ENCODE measurements at regions not wholly inside any gene's neighbourhood (a gene's known extent, or its start where the extent isn't known, plus 50 kb on each side); places are given as distances from the start of the nearest gene placed in this dataset.
A peak's percentile ranks its signal among the peaks of the same experiment; 100 is the strongest.

DNA sequence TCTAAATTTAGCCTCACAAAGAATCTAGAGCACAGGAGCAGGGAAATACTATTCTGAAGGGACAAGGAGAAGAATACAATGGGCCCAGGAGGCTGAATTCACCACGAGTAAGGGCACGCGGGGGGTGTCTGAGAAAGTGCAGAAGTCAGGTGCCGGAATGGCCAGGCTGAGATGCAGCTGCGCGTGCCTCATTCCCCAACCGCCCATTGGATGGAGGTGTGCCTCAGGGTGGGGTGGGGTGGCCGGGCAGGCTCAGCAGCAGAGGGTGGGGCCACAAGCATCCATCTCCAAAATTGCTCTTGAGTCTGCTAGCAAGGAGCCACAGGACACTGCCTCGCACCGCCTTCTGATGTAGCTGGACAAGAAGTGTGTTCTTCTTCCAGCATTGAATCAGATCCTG, 387.0 kb downstream of the SHANK2 start:
- no peak overlapping the region for H2BK12ac ChIP-seq (ENCODE audit: low read length)
- no peak overlapping the region for H2BK120ac ChIP-seq (ENCODE audit: low read depth, low read length)
- H3K14ac ChIP-seq (ENCODE audit: low read length): no peak overlapping the region
- no peak overlapping the region for H2BK5ac ChIP-seq (ENCODE audit: low read length)
- no peak overlapping the region for H3K23ac ChIP-seq (ENCODE audit: low read depth, low read length, poor library complexity)
- no peak overlapping the region for H3K4me2 ChIP-seq (ENCODE audit: insufficient read depth, low read length, poor library complexity, severe bottlenecking)
- H3K27me3 ChIP-seq (ENCODE audit: control insufficient read depth in 3 of 3, insufficient read depth in 3 of 3, low read depth in 1 of 3, low read length in 3 of 3): no peaks in the 10 kb centered on the region
- no peaks in the 10 kb centered on the region for H3K79me1 ChIP-seq (ENCODE audit: low read depth, low read length)
- H3K4ac ChIP-seq (ENCODE audit: low read length): no peak overlapping the region
- H3K4me3 ChIP-seq (ENCODE audit: low read length in 2 of 2): no peak overlapping the region
- no peaks in the 10 kb centered on the region for H3K36me3 ChIP-seq (replicated peaks in 1 of 2; ENCODE audit: control insufficient read depth in 2 of 2, insufficient read depth in 2 of 2, low read length in 2 of 2)
- H3K27ac ChIP-seq (replicated peaks; ENCODE audit: low read length): no peak overlapping the region
- H3K9ac ChIP-seq (ENCODE audit: low read depth, low read length, poor library complexity): no peak overlapping the region
- no peak overlapping the region for H2AFZ ChIP-seq (ENCODE audit: low read length)
- no peaks in the 10 kb centered on the region for H3K9me3 ChIP-seq (replicated peaks in 1 of 2; ENCODE audit: control insufficient read depth in 2 of 2, insufficient read depth in 1 of 2, low read depth in 1 of 2, low read length in 2 of 2)
- DNase-seq (ENCODE audit: low spot score): no peak
- WGBS, 2 donors (ENCODE audit: extremely low coverage in 2 of 2, insufficient read length in 2 of 2, insufficient replicate concordance in 1 of 2): no CpG with 5 or more reads among the region's 10 CpGs
- peak overlapping the region; percentile 7 for H2BK15ac ChIP-seq (ENCODE audit: low read length)
- H4K91ac ChIP-seq (ENCODE audit: low read depth, low read length, poor library complexity): no peak overlapping the region
- H4K8ac ChIP-seq (ENCODE audit: low read depth, low read length): no peak overlapping the region
- peak overlapping the region; percentile 58 for H2AK5ac ChIP-seq (ENCODE audit: low read depth, low read length)
- H3K4me1 ChIP-seq (ENCODE audit: control insufficient read depth in 2 of 2, insufficient read depth in 1 of 2, low read depth in 1 of 2, low read length in 2 of 2): peaks cover 10 to 17% of the 10 kb centered on the region in 2 donors
- peak overlapping the region; percentile 11 for H3K18ac ChIP-seq (ENCODE audit: low read length)

DNA sequence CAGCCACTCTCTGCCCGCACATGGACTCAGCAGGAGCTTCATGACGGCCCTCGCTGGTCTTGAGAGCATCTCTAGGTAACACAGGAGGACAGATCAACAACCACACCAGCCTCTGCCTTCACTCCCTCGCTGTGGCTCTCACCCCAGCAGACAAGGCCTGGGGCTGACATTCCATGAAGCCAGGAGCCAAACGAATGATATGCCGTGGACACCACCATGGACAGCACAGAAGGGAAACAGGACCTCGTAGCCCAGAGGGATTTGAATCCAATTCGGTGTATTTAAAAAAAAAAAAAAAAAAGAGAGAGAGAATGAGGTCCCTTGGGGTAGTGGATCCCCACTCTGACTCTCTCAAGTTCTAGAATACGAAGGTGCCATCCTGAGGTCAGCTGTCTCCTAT, 385.5 kb downstream of the SHANK2 start:
- H3K79me1 ChIP-seq (ENCODE audit: low read depth, low read length): no peaks in the 10 kb centered on the region

DNA sequence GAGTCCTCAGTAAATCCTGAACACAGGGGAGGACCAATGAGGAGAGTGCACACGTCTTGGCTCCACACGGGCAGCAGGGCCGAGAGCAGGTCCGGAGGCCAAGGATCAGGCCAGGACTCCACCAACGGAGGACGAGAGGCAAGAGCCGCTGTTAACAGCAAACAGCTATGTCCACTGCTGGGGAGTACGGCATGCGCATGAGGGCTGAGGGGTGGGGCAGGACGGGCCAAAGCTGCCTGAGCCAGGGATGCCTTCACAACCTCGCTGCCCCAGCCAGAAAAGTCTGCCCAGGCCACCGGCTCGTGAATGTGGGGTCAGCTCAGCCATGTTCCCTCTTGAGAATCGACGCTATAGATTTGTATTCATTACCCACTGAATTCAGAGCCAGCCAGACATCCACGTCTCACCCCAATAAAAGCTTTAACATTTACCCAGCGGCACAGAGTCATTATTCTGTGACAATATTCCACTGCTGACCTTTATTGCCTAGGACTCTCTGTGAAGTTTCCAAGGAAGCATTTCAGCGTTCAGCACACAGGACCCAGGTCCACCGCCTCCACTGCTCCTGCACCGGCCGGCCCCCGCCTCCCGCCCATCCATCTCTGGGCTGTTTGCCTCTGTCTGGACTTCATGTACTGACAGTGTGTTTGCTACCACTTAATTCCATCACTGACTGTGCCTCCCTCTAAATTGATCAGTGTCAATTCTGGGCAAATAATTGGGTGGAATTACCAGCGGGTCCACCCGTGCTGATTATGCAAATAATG, 384.9 kb downstream of the SHANK2 start:
- H4K91ac ChIP-seq (ENCODE audit: low read depth, low read length, poor library complexity): no peak overlapping the region
- H3K79me1 ChIP-seq (ENCODE audit: low read depth, low read length): no peaks in the 10 kb centered on the region
- H3K36me3 ChIP-seq (replicated peaks in 1 of 2; ENCODE audit: control insufficient read depth in 2 of 2, insufficient read depth in 2 of 2, low read length in 2 of 2): no peaks in the 10 kb centered on the region
- H3K4me1 ChIP-seq (ENCODE audit: control insufficient read depth in 2 of 2, insufficient read depth in 1 of 2, low read depth in 1 of 2, low read length in 2 of 2): peaks cover under 1 to 4% of the 10 kb centered on the region in 2 donors
- no peak overlapping the region for H3K23ac ChIP-seq (ENCODE audit: low read depth, low read length, poor library complexity)
- peak overlapping the region; percentile 1 for H2BK12ac ChIP-seq (ENCODE audit: low read length)
- H3K4me2 ChIP-seq (ENCODE audit: insufficient read depth, low read length, poor library complexity, severe bottlenecking): no peak overlapping the region
- no CpG with 5 or more reads among the region's 25 CpGs for WGBS, 2 donors (ENCODE audit: extremely low coverage in 2 of 2, insufficient read length in 2 of 2, insufficient replicate concordance in 1 of 2)
- no peak overlapping the region for H2BK120ac ChIP-seq (ENCODE audit: low read depth, low read length)
- H3K18ac ChIP-seq (ENCODE audit: low read length): peak overlapping the region; percentile 57
- no peak overlapping the region for H3K27ac ChIP-seq (replicated peaks; ENCODE audit: low read length)
- peak overlapping the region; percentile 22 for H3K9ac ChIP-seq (ENCODE audit: low read depth, low read length, poor library complexity)
- no peaks in the 10 kb centered on the region for H3K27me3 ChIP-seq (ENCODE audit: control insufficient read depth in 3 of 3, insufficient read depth in 3 of 3, low read depth in 1 of 3, low read length in 3 of 3)
- H2BK15ac ChIP-seq (ENCODE audit: low read length): no peak overlapping the region
- no peak overlapping the region for H2AK5ac ChIP-seq (ENCODE audit: low read depth, low read length)
- DNase-seq (ENCODE audit: low spot score): no peak
- no peaks in the 10 kb centered on the region for H3K9me3 ChIP-seq (replicated peaks in 1 of 2; ENCODE audit: control insufficient read depth in 2 of 2, insufficient read depth in 1 of 2, low read depth in 1 of 2, low read length in 2 of 2)
- no peak overlapping the region for H3K4ac ChIP-seq (ENCODE audit: low read length)
- H4K8ac ChIP-seq (ENCODE audit: low read depth, low read length): no peak overlapping the region
- no peak overlapping the region for H3K14ac ChIP-seq (ENCODE audit: low read length)
- no peak overlapping the region for H2BK5ac ChIP-seq (ENCODE audit: low read length)
- no peak overlapping the region for H2AFZ ChIP-seq (ENCODE audit: low read length)
- no peak overlapping the region for H3K4me3 ChIP-seq (ENCODE audit: low read length in 2 of 2)

More for the DNA sequence above, 385.5 kb downstream of the SHANK2 start:
- Histone ChIP-seq H3K14ac (ENCODE audit: low read length) (no peak overlapping the region), H3K18ac (ENCODE audit: low read length) (no peak overlapping the region), H4K8ac (ENCODE audit: low read depth, low read length) (no peak overlapping the region), H3K4me1 (ENCODE audit: control insufficient read depth in 2 of 2, insufficient read depth in 1 of 2, low read depth in 1 of 2, low read length in 2 of 2) (peaks cover 4 to 6% of the 10 kb centered on the region in 2 donors), H2BK12ac (ENCODE audit: low read length) (no peak overlapping the region), H3K27ac (replicated peaks; ENCODE audit: low read length) (no peak overlapping the region), H3K4ac (ENCODE audit: low read length) (no peak overlapping the region), H3K27me3 (ENCODE audit: control insufficient read depth in 3 of 3, insufficient read depth in 3 of 3, low read depth in 1 of 3, low read length in 3 of 3) (no peaks in the 10 kb centered on the region), H2BK120ac (ENCODE audit: low read depth, low read length) (no peak overlapping the region), H4K91ac (ENCODE audit: low read depth, low read length, poor library complexity) (no peak overlapping the region), H2AFZ (ENCODE audit: low read length) (no peak overlapping the region), H2AK5ac (ENCODE audit: low read depth, low read length) (peak overlapping the region; percentile 11), H3K4me3 (ENCODE audit: low read length in 2 of 2) (no peak overlapping the region), H3K4me2 (ENCODE audit: insufficient read depth, low read length, poor library complexity, severe bottlenecking) (no peak overlapping the region), H3K9me3 (replicated peaks in 1 of 2; ENCODE audit: control insufficient read depth in 2 of 2, insufficient read depth in 1 of 2, low read depth in 1 of 2, low read length in 2 of 2) (no peaks in the 10 kb centered on the region), H3K23ac (ENCODE audit: low read depth, low read length, poor library complexity) (no peak overlapping the region), H2BK5ac (ENCODE audit: low read length) (no peak overlapping the region), H3K9ac (ENCODE audit: low read depth, low read length, poor library complexity) (no peak overlapping the region), H2BK15ac (ENCODE audit: low read length) (no peak overlapping the region), H3K36me3 (replicated peaks in 1 of 2; ENCODE audit: control insufficient read depth in 2 of 2, insufficient read depth in 2 of 2, low read length in 2 of 2) (no peaks in the 10 kb centered on the region)
- WGBS, 2 donors (ENCODE audit: extremely low coverage in 2 of 2, insufficient read length in 2 of 2, insufficient replicate concordance in 1 of 2): no CpG with 5 or more reads among the region's 9 CpGs
- no peak for DNase-seq (ENCODE audit: low spot score)

DNA sequence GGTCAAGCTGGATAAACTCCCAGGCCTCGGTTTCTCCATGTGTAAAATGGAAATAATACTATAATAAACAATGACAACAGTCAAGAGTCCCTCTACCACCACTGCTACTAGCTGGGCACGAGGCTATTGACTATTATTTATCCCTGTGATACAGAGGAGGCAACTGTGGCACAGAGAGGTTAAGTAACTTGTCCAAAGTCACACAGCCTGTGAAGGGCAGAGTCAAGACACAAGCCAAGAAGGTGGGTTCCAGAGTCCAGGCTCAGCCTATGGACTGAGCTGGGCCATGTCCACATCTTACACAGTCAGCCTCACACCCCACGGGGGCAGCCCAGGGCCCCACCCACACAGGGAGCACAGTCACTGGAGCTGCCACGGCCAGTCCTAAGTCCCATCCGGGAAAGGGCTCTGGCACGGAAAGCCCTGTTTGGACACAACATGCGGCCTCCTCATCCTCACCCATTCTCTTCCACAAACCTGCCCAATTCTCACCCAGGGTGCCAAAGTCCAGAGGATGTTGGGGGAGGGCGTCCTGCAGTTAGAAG, 384.0 kb downstream of the SHANK2 start:
- WGBS, 2 donors (ENCODE audit: extremely low coverage in 2 of 2, insufficient read length in 2 of 2, insufficient replicate concordance in 1 of 2): no CpG with 5 or more reads among the region's 8 CpGs
- Histone ChIP-seq H3K4me2 (ENCODE audit: insufficient read depth, low read length, poor library complexity, severe bottlenecking) (no peak overlapping the region), H2BK12ac (ENCODE audit: low read length) (no peak overlapping the region), H3K14ac (ENCODE audit: low read length) (no peak overlapping the region), H3K27ac (replicated peaks; ENCODE audit: low read length) (no peak overlapping the region), H3K9ac (ENCODE audit: low read depth, low read length, poor library complexity) (no peak overlapping the region), H4K91ac (ENCODE audit: low read depth, low read length, poor library complexity) (no peak overlapping the region), H3K79me1 (ENCODE audit: low read depth, low read length) (no peaks in the 10 kb centered on the region), H3K4me3 (ENCODE audit: low read length in 2 of 2) (peak overlapping the region in 1 of 2 donors; percentile 18), H2BK15ac (ENCODE audit: low read length) (no peak overlapping the region), H3K18ac (ENCODE audit: low read length) (no peak overlapping the region), H3K9me3 (replicated peaks in 1 of 2; ENCODE audit: control insufficient read depth in 2 of 2, insufficient read depth in 1 of 2, low read depth in 1 of 2, low read length in 2 of 2) (no peaks in the 10 kb centered on the region), H2AK5ac (ENCODE audit: low read depth, low read length) (no peak overlapping the region), H3K4ac (ENCODE audit: low read length) (no peak overlapping the region), H2BK5ac (ENCODE audit: low read length) (no peak overlapping the region), H3K27me3 (ENCODE audit: control insufficient read depth in 3 of 3, insufficient read depth in 3 of 3, low read depth in 1 of 3, low read length in 3 of 3) (no peaks in the 10 kb centered on the region), H4K8ac (ENCODE audit: low read depth, low read length) (no peak overlapping the region), H3K36me3 (replicated peaks in 1 of 2; ENCODE audit: control insufficient read depth in 2 of 2, insufficient read depth in 2 of 2, low read length in 2 of 2) (no peaks in the 10 kb centered on the region), H2BK120ac (ENCODE audit: low read depth, low read length) (no peak overlapping the region), H2AFZ (ENCODE audit: low read length) (no peak overlapping the region), H3K4me1 (ENCODE audit: control insufficient read depth in 2 of 2, insufficient read depth in 1 of 2, low read depth in 1 of 2, low read length in 2 of 2) (peaks cover 9 to 14% of the 10 kb centered on the region in 2 donors), H3K23ac (ENCODE audit: low read depth, low read length, poor library complexity) (no peak overlapping the region)
- DNase-seq (ENCODE audit: low spot score): no peak
